ENCODE measurements at regions not wholly inside any gene's neighbourhood (a gene's known extent, or its start where the extent isn't known, plus 50 kb on each side); places are given as distances from the start of the nearest gene placed in this dataset.
"Not testable (repeated sequence)": the region's sequence is repeated elsewhere in the genome, so short reads cannot be mapped to it uniquely, and the experiment has no call there.

- Histone ChIP-seq H4K20me1 (ENCODE audit: insufficient read depth) (no peaks in the 10 kb centered on the region), H3K9me2 (ENCODE audit: insufficient read depth) (no peaks in the 10 kb centered on the region), H3F3A (ENCODE audit: insufficient read depth, low read depth) (no peaks in the 10 kb centered on the region), H3K4me1 (replicated peaks; ENCODE audit: insufficient read depth) (no peaks in the 10 kb centered on the region), H3K79me2 (ENCODE audit: low read depth) (no peaks in the 10 kb centered on the region), H2AFZ (no peak overlapping the region), H3K9me3 (ENCODE audit: insufficient read depth, low read depth) (no peaks in the 10 kb centered on the region), H3K4me3 (no peak overlapping the region), H3K4me2 (no peak overlapping the region), H3K36me3 (ENCODE audit: low read depth) (no peaks in the 10 kb centered on the region), H3K27me3 (ENCODE audit: insufficient read depth, low read depth) (no peaks in the 10 kb centered on the region), H3K27ac (no peak overlapping the region)
- ChIA-PET CTCF (no interaction called here), POLR2A (ENCODE audit: unreplicated experiment) (no interaction called here)
- no peak for DNase-seq
- intact Hi-C loops (cut with micrococcal nuclease; ENCODE audit: unreplicated experiment): no loop called here
- BruUV-seq (replicated peaks): no TSS peak
- TF ChIP-seq EZH2 (IDR thresholded peaks at IDR 0.05; ENCODE audit: low read depth) (no peak), CTCF (conservative IDR thresholded peaks at IDR 0.05) (no peak)
Measured at GRCh38 chr16:10325783-10326543, 59.9 kb upstream of the ATF7IP2 start.

- Histone ChIP-seq H3K4me1 (replicated peaks; ENCODE audit: insufficient read depth) (no peaks in the 10 kb centered on the region), H2AFZ (no peak overlapping the region), H3K79me2 (ENCODE audit: low read depth) (no peaks in the 10 kb centered on the region), H3K4me2 (no peak overlapping the region), H3K9me2 (ENCODE audit: insufficient read depth) (no peaks in the 10 kb centered on the region), H3K27me3 (ENCODE audit: insufficient read depth, low read depth) (no peaks in the 10 kb centered on the region), H4K20me1 (ENCODE audit: insufficient read depth) (no peaks in the 10 kb centered on the region), H3K4me3 (no peak overlapping the region), H3F3A (ENCODE audit: insufficient read depth, low read depth) (no peaks in the 10 kb centered on the region), H3K9me3 (ENCODE audit: insufficient read depth, low read depth) (no peaks in the 10 kb centered on the region), H3K36me3 (ENCODE audit: low read depth) (no peaks in the 10 kb centered on the region), H3K27ac (no peak overlapping the region)
- ChIA-PET POLR2A (ENCODE audit: unreplicated experiment) (no interaction called here), CTCF (no interaction called here)
- no peak for TF ChIP-seq CTCF (conservative IDR thresholded peaks at IDR 0.05)
- TF ChIP-seq EZH2 (IDR thresholded peaks at IDR 0.05; ENCODE audit: low read depth): no peak
- no peak for DNase-seq
- BruUV-seq (replicated peaks): no TSS peak
- intact Hi-C loops (cut with micrococcal nuclease; ENCODE audit: unreplicated experiment): no loop called here
Measured at GRCh38 chr16:10326647-10327046, 59.2 kb upstream of the ATF7IP2 start.

- H3K9me3 ChIP-seq (ENCODE audit: insufficient read depth, low read depth); CTCF ChIA-PET; H3F3A ChIP-seq (ENCODE audit: insufficient read depth, low read depth); H2AFZ ChIP-seq; H3K4me3 ChIP-seq; H4K20me1 ChIP-seq (ENCODE audit: insufficient read depth); H3K79me2 ChIP-seq (ENCODE audit: low read depth); H3K27ac ChIP-seq; POLR2A ChIA-PET (ENCODE audit: unreplicated experiment); H3K4me2 ChIP-seq; intact Hi-C loops (cut with micrococcal nuclease; ENCODE audit: unreplicated experiment); H3K4me1 ChIP-seq (replicated peaks; ENCODE audit: insufficient read depth); H3K9me2 ChIP-seq (ENCODE audit: insufficient read depth); BruUV-seq (replicated peaks); H3K36me3 ChIP-seq (ENCODE audit: low read depth); H3K27me3 ChIP-seq (ENCODE audit: insufficient read depth, low read depth): not testable (repeated sequence)
- DNase-seq: peak; percentile 7 to 60
Measured at GRCh38 chr16:10328291-10328690, 57.6 kb upstream of the ATF7IP2 start.

GRCh38 chr16:10332241-10332640 lies 53.6 kb upstream of the ATF7IP2 start:
- H3K9me3 ChIP-seq (ENCODE audit: insufficient read depth, low read depth): no peaks in the 10 kb centered on the region
- no peaks in the 10 kb centered on the region for H4K20me1 ChIP-seq (ENCODE audit: insufficient read depth)
- intact Hi-C loops (cut with micrococcal nuclease; ENCODE audit: unreplicated experiment): no loop called here
- no peak overlapping the region for H3K4me3 ChIP-seq
- TF ChIP-seq EZH2 (IDR thresholded peaks at IDR 0.05; ENCODE audit: low read depth) (no peak), CTCF (conservative IDR thresholded peaks at IDR 0.05) (no peak)
- no peaks in the 10 kb centered on the region for H3K27me3 ChIP-seq (ENCODE audit: insufficient read depth, low read depth)
- no peaks in the 10 kb centered on the region for H3K4me1 ChIP-seq (replicated peaks; ENCODE audit: insufficient read depth)
- no peaks in the 10 kb centered on the region for H3K79me2 ChIP-seq (ENCODE audit: low read depth)
- H3K9me2 ChIP-seq (ENCODE audit: insufficient read depth): no peaks in the 10 kb centered on the region
- H3F3A ChIP-seq (ENCODE audit: insufficient read depth, low read depth): no peaks in the 10 kb centered on the region
- H3K27ac ChIP-seq: no peak overlapping the region
- no peak for DNase-seq
- BruUV-seq (replicated peaks): no TSS peak
- H3K4me2 ChIP-seq: no peak overlapping the region
- no peak overlapping the region for H2AFZ ChIP-seq
- H3K36me3 ChIP-seq (ENCODE audit: low read depth): no peaks in the 10 kb centered on the region
- CTCF ChIA-PET: no interaction called here
- POLR2A ChIA-PET (ENCODE audit: unreplicated experiment): no interaction called here

Measured in PC-9 (cell line).